GM23338 (cell line): ENCODE measurements at regions not wholly inside any gene's neighbourhood (a gene's known extent, or its start where the extent isn't known, plus 50 kb on each side); places are given as distances from the start of the nearest gene placed in this dataset.

Source experiments
- CREB1 ChIP-seq: fragments of 250-450 bp; sonication (Bioruptor Pico); IDR thresholded peaks from 2 replicates; pipeline ENCODE4 v1.5.0; 2020; ENCODE audit warnings: low read depth, mild to moderate bottlenecking, moderate library complexity
- EZH2 ChIP-seq: fragments of 200-600 bp; sonication (generic); IDR thresholded peaks from one replicate; pipeline ENCODE4 v1.8.0; 2017; ENCODE audit warnings: antibody characterized with exemption, mild to moderate bottlenecking, low read depth; ENCODE audit not compliant: unreplicated experiment
- EZH2phosphoT487 ChIP-seq: fragments of 200-600 bp; sonication (generic); IDR thresholded peaks from one replicate; pipeline ENCODE4 v1.8.1; 2018; ENCODE audit warnings: antibody characterized with exemption; ENCODE audit not compliant: unreplicated experiment
- TF ChIP-seq, protein P1 (sequence below), 2 experiments: fragments of 200-600 bp in 1 of 2; sonication (generic) in 1 of 2; conservative IDR thresholded peaks; 2 replicates each; pipeline versions ENCODE4 v1.5.1 to v1.6.1; 2016 to 2017; ENCODE audit warnings: antibody characterized with exemption in 2 of 2, low read depth in 2 of 2, mild to moderate bottlenecking in 2 of 2, moderate library complexity in 1 of 2
- TF ChIP-seq, protein P2 (sequence below): fragments of 250-450 bp; sonication (Bioruptor Pico); IDR thresholded peaks from 2 replicates; pipeline ENCODE4 v1.5.0; 2020; ENCODE audit warnings: mild to moderate bottlenecking, moderate library complexity

- TF ChIP-seq, protein P1, sequence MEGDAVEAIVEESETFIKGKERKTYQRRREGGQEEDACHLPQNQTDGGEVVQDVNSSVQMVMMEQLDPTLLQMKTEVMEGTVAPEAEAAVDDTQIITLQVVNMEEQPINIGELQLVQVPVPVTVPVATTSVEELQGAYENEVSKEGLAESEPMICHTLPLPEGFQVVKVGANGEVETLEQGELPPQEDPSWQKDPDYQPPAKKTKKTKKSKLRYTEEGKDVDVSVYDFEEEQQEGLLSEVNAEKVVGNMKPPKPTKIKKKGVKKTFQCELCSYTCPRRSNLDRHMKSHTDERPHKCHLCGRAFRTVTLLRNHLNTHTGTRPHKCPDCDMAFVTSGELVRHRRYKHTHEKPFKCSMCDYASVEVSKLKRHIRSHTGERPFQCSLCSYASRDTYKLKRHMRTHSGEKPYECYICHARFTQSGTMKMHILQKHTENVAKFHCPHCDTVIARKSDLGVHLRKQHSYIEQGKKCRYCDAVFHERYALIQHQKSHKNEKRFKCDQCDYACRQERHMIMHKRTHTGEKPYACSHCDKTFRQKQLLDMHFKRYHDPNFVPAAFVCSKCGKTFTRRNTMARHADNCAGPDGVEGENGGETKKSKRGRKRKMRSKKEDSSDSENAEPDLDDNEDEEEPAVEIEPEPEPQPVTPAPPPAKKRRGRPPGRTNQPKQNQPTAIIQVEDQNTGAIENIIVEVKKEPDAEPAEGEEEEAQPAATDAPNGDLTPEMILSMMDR (conservative IDR thresholded peaks at IDR 0.05; ENCODE audit: low read depth in 2 of 2): no peak
- TF ChIP-seq EZH2phosphoT487: no peak
- TF ChIP-seq, protein P2, sequence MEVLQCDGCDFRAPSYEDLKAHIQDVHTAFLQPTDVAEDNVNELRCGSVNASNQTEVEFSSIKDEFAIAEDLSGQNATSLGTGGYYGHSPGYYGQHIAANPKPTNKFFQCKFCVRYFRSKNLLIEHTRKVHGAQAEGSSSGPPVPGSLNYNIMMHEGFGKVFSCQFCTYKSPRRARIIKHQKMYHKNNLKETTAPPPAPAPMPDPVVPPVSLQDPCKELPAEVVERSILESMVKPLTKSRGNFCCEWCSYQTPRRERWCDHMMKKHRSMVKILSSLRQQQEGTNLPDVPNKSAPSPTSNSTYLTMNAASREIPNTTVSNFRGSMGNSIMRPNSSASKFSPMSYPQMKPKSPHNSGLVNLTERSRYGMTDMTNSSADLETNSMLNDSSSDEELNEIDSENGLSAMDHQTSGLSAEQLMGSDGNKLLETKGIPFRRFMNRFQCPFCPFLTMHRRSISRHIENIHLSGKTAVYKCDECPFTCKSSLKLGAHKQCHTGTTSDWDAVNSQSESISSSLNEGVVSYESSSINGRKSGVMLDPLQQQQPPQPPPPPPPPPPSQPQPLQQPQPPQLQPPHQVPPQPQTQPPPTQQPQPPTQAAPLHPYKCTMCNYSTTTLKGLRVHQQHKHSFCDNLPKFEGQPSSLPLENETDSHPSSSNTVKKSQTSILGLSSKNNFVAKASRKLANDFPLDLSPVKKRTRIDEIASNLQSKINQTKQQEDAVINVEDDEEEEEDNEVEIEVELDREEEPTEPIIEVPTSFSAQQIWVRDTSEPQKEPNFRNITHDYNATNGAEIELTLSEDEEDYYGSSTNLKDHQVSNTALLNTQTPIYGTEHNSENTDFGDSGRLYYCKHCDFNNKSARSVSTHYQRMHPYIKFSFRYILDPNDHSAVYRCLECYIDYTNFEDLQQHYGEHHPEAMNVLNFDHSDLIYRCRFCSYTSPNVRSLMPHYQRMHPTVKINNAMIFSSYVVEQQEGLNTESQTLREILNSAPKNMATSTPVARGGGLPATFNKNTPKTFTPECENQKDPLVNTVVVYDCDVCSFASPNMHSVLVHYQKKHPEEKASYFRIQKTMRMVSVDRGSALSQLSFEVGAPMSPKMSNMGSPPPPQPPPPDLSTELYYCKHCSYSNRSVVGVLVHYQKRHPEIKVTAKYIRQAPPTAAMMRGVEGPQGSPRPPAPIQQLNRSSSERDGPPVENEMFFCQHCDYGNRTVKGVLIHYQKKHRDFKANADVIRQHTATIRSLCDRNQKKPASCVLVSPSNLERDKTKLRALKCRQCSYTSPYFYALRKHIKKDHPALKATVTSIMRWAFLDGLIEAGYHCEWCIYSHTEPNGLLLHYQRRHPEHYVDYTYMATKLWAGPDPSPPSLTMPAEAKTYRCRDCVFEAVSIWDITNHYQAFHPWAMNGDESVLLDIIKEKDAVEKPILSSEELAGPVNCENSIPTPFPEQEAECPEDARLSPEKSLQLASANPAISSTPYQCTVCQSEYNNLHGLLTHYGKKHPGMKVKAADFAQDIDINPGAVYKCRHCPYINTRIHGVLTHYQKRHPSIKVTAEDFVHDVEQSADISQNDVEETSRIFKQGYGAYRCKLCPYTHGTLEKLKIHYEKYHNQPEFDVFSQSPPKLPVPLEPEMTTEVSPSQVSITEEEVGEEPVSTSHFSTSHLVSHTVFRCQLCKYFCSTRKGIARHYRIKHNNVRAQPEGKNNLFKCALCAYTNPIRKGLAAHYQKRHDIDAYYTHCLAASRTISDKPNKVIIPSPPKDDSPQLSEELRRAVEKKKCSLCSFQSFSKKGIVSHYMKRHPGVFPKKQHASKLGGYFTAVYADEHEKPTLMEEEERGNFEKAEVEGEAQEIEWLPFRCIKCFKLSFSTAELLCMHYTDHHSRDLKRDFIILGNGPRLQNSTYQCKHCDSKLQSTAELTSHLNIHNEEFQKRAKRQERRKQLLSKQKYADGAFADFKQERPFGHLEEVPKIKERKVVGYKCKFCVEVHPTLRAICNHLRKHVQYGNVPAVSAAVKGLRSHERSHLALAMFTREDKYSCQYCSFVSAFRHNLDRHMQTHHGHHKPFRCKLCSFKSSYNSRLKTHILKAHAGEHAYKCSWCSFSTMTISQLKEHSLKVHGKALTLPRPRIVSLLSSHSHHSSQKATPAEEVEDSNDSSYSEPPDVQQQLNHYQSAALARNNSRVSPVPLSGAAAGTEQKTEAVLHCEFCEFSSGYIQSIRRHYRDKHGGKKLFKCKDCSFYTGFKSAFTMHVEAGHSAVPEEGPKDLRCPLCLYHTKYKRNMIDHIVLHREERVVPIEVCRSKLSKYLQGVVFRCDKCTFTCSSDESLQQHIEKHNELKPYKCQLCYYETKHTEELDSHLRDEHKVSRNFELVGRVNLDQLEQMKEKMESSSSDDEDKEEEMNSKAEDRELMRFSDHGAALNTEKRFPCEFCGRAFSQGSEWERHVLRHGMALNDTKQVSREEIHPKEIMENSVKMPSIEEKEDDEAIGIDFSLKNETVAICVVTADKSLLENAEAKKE: no peak
- TF ChIP-seq CREB1: no peak
- no peak for TF ChIP-seq EZH2
Measured at GRCh38 chr11:131290185-131290584, 80.2 kb upstream of the NTM start.
